HFF-Myc (cell line): ENCODE measurements at regions not wholly inside any gene's neighbourhood (a gene's known extent, or its start where the extent isn't known, plus 50 kb on each side); places are given as distances from the start of the nearest gene placed in this dataset.

ENCODE experiments used
- DNase-seq: peaks from one replicate; pipeline ENCODE4 v3.0.0-alpha.2; 2011; ENCODE audit warnings: low read depth; ENCODE audit errors: extremely low read depth
- H3K4me3 ChIP-seq: replicated peaks from 2 replicates; pipeline ENCODE4 v1.5.1; 2011; ENCODE audit warnings: low read depth, mild to moderate bottlenecking, control low read depth, low read length
- TF ChIP-seq, protein P1 (sequence below): IDR thresholded peaks from 2 replicates; pipeline ENCODE4 v1.5.1; 2012; ENCODE audit warnings: mild to moderate bottlenecking, low read depth, low read length, control low read depth; ENCODE audit errors: missing control alignments

DNA sequence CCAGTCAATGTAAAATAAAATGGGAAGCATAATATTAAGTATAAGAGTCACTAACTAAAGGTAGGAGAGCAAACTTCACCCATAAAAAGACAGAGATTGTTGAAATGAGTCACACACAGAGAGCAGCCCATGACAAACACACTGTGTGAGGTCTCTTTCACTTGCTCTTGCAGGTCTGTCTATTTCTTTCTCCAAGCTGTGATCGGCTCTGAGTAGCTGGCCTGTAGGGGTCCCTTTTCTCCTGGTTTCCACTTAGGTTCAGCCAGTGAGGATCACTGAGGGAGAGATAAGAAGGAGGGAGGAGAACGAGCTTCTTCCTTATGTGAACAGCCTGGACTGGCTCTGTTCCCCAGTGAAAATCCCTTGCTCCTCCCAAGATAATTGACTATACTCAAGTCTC, 133.7 kb upstream of the HS3ST3A1 start:
- H3K4me3 ChIP-seq: no peak overlapping the region
- peak; percentile 61 for DNase-seq
- TF ChIP-seq, protein P1, sequence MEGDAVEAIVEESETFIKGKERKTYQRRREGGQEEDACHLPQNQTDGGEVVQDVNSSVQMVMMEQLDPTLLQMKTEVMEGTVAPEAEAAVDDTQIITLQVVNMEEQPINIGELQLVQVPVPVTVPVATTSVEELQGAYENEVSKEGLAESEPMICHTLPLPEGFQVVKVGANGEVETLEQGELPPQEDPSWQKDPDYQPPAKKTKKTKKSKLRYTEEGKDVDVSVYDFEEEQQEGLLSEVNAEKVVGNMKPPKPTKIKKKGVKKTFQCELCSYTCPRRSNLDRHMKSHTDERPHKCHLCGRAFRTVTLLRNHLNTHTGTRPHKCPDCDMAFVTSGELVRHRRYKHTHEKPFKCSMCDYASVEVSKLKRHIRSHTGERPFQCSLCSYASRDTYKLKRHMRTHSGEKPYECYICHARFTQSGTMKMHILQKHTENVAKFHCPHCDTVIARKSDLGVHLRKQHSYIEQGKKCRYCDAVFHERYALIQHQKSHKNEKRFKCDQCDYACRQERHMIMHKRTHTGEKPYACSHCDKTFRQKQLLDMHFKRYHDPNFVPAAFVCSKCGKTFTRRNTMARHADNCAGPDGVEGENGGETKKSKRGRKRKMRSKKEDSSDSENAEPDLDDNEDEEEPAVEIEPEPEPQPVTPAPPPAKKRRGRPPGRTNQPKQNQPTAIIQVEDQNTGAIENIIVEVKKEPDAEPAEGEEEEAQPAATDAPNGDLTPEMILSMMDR: peak; percentile 46

DNA sequence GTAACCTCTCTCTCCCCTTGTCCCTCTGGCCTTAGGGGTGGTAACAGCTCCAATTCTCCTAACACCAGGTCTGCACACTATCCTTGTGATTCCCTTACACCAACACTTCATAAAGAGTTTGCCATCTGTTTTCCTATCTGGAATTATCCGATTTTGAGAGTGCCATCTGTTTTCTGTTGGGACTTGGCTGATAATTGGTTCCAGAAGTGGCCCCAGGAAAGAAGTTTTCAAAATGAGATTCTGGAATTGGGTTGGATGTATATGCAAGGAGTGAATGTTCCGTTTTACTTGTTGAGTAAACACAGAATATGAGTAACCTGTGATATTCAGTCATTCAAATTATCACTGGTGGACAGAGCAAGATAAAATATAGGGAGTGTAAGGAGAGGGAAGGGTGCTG, 134.1 kb upstream of the HS3ST3A1 start:
- TF ChIP-seq, protein P1: no peak
- H3K4me3 ChIP-seq: no peak overlapping the region
- peak; percentile 84 for DNase-seq

DNA sequence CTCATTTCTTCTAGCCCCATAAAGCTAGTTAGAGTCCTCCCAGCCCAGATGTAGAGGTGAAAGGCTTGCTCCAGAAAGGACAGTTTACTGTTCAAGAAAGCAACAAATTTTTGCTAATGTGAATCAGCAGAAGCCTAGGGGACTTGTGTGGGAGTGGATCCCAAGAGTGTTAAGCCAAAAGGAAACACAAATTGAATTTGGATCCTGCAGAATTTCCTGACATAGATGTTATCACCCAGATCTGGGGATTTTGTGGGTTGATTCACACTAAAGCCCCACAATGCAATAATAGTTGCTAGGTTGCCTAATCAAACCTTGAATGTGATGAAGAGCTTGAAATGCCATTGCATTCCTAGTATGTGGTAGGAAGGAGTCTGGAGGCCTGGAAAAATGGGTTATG, 135.2 kb upstream of the HS3ST3A1 start:
- no peak for DNase-seq
- no peak overlapping the region for H3K4me3 ChIP-seq
- TF ChIP-seq, protein P1: no peak

DNA sequence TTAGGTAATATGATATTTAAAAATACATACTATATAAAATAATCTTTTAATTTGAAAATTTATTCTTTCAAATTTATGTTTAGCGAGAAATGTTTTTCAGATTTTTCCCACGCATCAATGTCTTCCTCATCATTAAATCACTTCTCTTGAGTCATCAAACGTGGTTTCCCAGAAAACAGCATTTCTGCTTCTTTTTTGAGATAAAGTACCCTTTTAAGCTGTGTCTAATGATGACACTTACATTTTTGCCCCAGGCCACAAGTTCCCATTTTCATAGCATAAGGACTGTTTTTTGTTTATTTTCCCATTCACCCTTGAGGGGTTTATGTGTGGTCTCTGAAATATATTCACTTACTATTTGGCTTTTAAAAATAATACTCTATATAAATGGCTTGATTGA, 139.0 kb upstream of the HS3ST3A1 start:
- TF ChIP-seq, protein P1: no peak

DNA sequence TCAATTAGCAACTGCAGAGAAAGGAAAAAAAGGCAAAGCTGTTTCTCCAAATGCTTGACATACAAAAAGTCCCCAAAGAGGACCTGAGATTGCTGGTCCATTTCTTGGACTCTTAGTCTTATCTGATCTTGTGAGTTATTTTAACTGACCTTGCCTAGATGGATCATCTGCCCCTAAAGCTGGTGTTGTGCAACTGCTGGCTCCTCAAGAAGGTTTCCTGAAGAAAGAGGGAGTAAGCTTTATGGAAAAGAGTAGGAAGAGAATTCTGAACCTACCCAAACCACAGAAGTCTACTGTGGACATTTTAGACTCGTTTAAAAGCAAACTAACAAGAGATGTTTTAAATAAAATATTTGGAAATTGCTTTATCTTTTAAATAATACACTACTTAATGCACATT, 140.0 kb upstream of the HS3ST3A1 start:
- TF ChIP-seq, protein P1: no peak
- DNase-seq: no peak
- no peak overlapping the region for H3K4me3 ChIP-seq

More for the DNA sequence above, 139.0 kb upstream of the HS3ST3A1 start:
- DNase-seq: no peak
- H3K4me3 ChIP-seq: no peak overlapping the region

DNA sequence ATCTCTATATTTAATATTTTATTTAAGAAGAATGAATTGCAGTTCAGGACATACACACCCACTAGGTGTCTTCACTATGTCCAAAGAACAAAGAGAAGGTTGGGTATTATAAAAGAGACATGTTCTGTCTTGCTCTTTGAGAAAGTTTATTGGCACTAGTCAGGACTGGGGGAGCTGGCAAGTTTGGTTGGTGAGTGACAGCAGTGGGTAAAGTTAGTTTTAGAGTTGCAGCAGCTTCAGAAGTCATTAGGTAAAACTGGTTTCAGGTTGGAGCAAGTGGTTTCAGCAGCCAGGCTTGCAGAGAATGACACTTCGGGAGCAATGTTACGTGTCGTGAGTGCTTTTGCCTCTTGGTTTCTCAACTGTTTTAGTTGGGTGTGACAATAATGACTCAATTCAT, 142.2 kb upstream of the HS3ST3A1 start:
- H3K4me3 ChIP-seq: no peak overlapping the region
- TF ChIP-seq, protein P1: no peak
- DNase-seq: no peak

DNA sequence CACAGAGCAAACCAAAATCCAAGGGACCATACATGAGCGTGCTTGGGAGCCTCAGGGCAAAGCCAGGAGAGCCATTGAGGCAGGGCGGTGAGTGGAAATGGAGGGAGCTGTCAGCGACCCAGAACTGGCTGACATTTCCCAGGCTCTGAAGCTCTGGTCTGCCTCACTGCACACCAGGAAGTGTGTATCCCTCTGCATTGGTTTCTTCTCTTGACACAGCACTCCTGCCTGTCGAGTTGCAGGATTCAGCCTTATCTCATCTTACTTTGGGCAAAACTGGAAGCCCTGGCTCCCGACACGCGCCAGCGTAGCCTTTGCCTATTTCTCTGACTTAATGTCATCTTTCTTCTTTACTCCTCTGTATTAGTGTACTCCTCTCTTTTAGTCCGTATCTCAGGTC, 144.7 kb upstream of the HS3ST3A1 start:
- DNase-seq: no peak
- TF ChIP-seq, protein P1: no peak

More for the DNA sequence above, 144.7 kb upstream of the HS3ST3A1 start:
- no peak overlapping the region for H3K4me3 ChIP-seq
